ENCODE measurements at regions not wholly inside any gene's neighbourhood (a gene's known extent, or its start where the extent isn't known, plus 50 kb on each side); places are given as distances from the start of the nearest gene placed in this dataset.

GRCh38 chrX:114451397-114451796, 132.5 kb upstream of the HTR2C start:
- BruUV-seq (replicated peaks): no TSS peak
- no peak overlapping the region for H3K27ac ChIP-seq (ENCODE audit: control insufficient read depth, insufficient read depth)
- no peak for ATAC-seq
- no peaks in the 10 kb centered on the region for H4K20me1 ChIP-seq (ENCODE audit: control insufficient read depth, insufficient read depth)
- no peaks in the 10 kb centered on the region for H3K27me3 ChIP-seq (replicated peaks in 1 of 2; ENCODE audit: control insufficient read depth in 2 of 2, insufficient read depth in 2 of 2, low read length in 1 of 2)
- ChIA-PET RAD21 (ENCODE audit: unreplicated experiment) (no interaction called here), CTCF (interaction anchor here (0.7 kb wide), 2 partner anchors 11 to 12 kb away, joined by 3 read pairs; no protein-coding TSS in a partner anchor), SMC1A (ENCODE audit: uncharacterized antibody, unreplicated experiment) (no interaction called here), POLR2A (no interaction called here)
- H3K79me2 ChIP-seq (ENCODE audit: control insufficient read depth, insufficient read depth, low read length): no peaks in the 10 kb centered on the region
- FAIRE-seq: no peak
- WGBS (ENCODE audit: insufficient coverage, insufficient replicate concordance, low lambda C conversion rate, missing lambda C conversion rate): 25% methylated on average over 1 of the region's 1 CpG
- no peak overlapping the region for H3K9ac ChIP-seq (ENCODE audit: control insufficient read depth, insufficient read depth, low read length)
- intact Hi-C loops (cut with micrococcal nuclease; ENCODE audit: unreplicated experiment): no loop called here
- TF ChIP-seq PBX3 (IDR thresholded peaks at IDR 0.05; ENCODE audit: insufficient replicate concordance, low read depth, low read length) (no peak), ZZZ3 (IDR thresholded peaks at IDR 0.05; ENCODE audit: control insufficient read depth, insufficient read length, low read depth) (no peak), MTA2 (IDR thresholded peaks at IDR 0.05; ENCODE audit: low read depth) (no peak), PAX5 (IDR thresholded peaks at IDR 0.05; ENCODE audit: borderline replicate concordance, low read depth, low read length) (no peak), SMAD1 (IDR thresholded peaks at IDR 0.05; ENCODE audit: low read depth, partially characterized antibody) (no peak), CEBPB (IDR thresholded peaks at IDR 0.05; ENCODE audit: borderline replicate concordance in 1 of 2, low read depth in 2 of 2, low read length in 2 of 2) (no peak), ZNF687 (IDR thresholded peaks at IDR 0.05) (no peak), TARDBP (IDR thresholded peaks at IDR 0.05; ENCODE audit: borderline replicate concordance) (no peak)
- TF ChIP-seq, protein P1, sequence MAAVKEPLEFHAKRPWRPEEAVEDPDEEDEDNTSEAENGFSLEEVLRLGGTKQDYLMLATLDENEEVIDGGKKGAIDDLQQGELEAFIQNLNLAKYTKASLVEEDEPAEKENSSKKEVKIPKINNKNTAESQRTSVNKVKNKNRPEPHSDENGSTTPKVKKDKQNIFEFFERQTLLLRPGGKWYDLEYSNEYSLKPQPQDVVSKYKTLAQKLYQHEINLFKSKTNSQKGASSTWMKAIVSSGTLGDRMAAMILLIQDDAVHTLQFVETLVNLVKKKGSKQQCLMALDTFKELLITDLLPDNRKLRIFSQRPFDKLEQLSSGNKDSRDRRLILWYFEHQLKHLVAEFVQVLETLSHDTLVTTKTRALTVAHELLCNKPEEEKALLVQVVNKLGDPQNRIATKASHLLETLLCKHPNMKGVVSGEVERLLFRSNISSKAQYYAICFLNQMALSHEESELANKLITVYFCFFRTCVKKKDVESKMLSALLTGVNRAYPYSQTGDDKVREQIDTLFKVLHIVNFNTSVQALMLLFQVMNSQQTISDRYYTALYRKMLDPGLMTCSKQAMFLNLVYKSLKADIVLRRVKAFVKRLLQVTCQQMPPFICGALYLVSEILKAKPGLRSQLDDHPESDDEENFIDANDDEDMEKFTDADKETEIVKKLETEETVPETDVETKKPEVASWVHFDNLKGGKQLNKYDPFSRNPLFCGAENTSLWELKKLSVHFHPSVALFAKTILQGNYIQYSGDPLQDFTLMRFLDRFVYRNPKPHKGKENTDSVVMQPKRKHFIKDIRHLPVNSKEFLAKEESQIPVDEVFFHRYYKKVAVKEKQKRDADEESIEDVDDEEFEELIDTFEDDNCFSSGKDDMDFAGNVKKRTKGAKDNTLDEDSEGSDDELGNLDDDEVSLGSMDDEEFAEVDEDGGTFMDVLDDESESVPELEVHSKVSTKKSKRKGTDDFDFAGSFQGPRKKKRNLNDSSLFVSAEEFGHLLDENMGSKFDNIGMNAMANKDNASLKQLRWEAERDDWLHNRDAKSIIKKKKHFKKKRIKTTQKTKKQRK (IDR thresholded peaks at IDR 0.05; ENCODE audit: low read depth, low read length): no peak
- no peak for DNase-seq (ENCODE audit: low read depth, low spot score)
- no peaks in the 10 kb centered on the region for H3K4me1 ChIP-seq (ENCODE audit: control insufficient read depth, insufficient read depth, low read length)
- no peak overlapping the region for H2AFZ ChIP-seq (ENCODE audit: control insufficient read depth, low read depth, low read length)
- in situ Hi-C loops (cut with MboI): no loop called here
- no peak overlapping the region for H3K4me3 ChIP-seq
- no peaks in the 10 kb centered on the region for H3K9me3 ChIP-seq (replicated peaks; ENCODE audit: control insufficient read depth, insufficient read depth, low read length)
- no peak overlapping the region for H3K4me2 ChIP-seq (ENCODE audit: control insufficient read depth, insufficient read depth)
- H3K36me3 ChIP-seq (ENCODE audit: control insufficient read depth in 2 of 2, insufficient read depth in 2 of 2, low read length in 1 of 2): no peaks in the 10 kb centered on the region
